NB4 (cell line): ENCODE measurements at regions not wholly inside any gene's neighbourhood (a gene's known extent, or its start where the extent isn't known, plus 50 kb on each side); places are given as distances from the start of the nearest gene placed in this dataset.

ENCODE experiments used
- DNase-seq: peaks from one replicate; pipeline ENCODE4 v3.0.0; 2010; ENCODE audit warnings: low read depth
- H3K4me3 ChIP-seq: one replicate; pipeline ENCODE4 v1.5.1; 2011; ENCODE audit warnings: mild to moderate bottlenecking, low read depth, low read length, moderate library complexity
- CTCF ChIP-seq: IDR thresholded peaks from one replicate; pipeline ENCODE4 v1.5.1; 2012; ENCODE audit warnings: low read depth, low read length
- MAX ChIP-seq: IDR thresholded peaks from 2 replicates; pipeline ENCODE4 v1.6.1; 2011; ENCODE audit warnings: low read depth, low read length
- MYC ChIP-seq: IDR thresholded peaks from 2 replicates; pipeline ENCODE4 v1.6.1; 2011; ENCODE audit warnings: low read depth, low read length
- POLR2A ChIP-seq: IDR thresholded peaks from 2 replicates; pipeline ENCODE4 v1.6.1; 2011; ENCODE audit warnings: mild to moderate bottlenecking; ENCODE audit not compliant: insufficient read length; ENCODE audit errors: extremely low read depth

GRCh38 chr2:182639971-182640370, 76.1 kb upstream of the DNAJC10 start:
- TF ChIP-seq POLR2A (no peak), MAX (no peak)
- no peak for DNase-seq
- no peak overlapping the region for H3K4me3 ChIP-seq

GRCh38 chr2:182642328-182642727, 73.7 kb upstream of the DNAJC10 start:
- peak; percentile 58 for DNase-seq
- no peak overlapping the region for H3K4me3 ChIP-seq
- TF ChIP-seq POLR2A (no peak), MAX (no peak), MYC (no peak), CTCF (no peak)

DNA sequence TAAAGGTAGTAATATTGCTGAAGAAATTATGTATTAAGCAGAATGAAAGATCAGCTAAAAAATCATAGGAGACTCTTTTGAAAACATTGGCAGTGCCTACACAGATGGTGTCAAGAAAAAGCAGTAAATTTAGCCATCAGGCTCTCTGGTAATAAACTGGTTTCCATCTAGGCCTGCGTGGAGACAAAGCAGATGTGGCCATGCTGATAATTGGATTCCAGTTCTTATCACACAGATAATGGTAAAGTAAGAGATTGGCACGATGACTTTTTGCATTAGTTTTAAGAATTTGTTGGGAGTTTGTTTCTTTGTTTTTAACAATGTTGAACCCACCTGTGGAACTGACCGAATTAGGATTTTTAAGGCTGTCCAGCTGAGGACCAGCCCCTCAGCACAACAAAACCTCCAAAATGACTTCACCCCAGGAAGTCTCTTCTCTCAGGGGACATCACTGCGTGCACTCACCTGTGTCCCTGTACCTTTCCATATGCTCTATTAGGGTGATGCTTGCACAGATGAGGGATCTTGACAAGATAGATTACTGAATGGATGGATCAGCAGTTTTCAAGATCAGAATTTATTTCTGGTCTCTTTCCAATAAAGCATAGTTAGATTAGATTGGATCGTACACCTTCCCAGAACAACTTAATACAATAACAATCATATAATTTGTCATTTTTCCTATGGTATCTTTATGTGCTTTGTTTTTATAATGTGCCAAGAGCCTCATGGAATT, 69.1 kb upstream of the DNAJC10 start:
- H3K4me3 ChIP-seq: no peak overlapping the region
- DNase-seq: no peak
- no peak for TF ChIP-seq MYC
- no peak for TF ChIP-seq MAX
- no peak for TF ChIP-seq POLR2A
- no peak for TF ChIP-seq CTCF

DNA sequence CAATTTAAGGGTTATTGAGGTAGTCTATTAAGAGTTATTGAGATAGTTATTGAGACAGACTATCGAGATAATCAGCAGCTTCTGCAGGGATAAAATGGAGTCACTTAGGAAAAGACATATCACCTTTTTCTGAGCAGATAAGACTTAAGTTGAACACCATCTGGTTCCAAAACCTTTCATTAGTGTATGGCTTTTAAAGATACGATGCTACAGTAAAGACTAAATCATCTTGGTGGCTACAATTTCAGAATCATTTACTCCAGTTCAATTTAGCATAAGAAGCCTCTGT, 68.6 kb upstream of the DNAJC10 start:
- no peak overlapping the region for H3K4me3 ChIP-seq
- TF ChIP-seq CTCF (no peak), MYC (no peak), POLR2A (no peak), MAX (no peak)
- no peak for DNase-seq

- TF ChIP-seq MAX (no peak), CTCF (peak; percentile 43), MYC (no peak)
- peak; percentile 46 for DNase-seq
- no peak overlapping the region for H3K4me3 ChIP-seq
Observed at GRCh38 chr2:182649316-182649715, 66.7 kb upstream of the DNAJC10 start.

DNA sequence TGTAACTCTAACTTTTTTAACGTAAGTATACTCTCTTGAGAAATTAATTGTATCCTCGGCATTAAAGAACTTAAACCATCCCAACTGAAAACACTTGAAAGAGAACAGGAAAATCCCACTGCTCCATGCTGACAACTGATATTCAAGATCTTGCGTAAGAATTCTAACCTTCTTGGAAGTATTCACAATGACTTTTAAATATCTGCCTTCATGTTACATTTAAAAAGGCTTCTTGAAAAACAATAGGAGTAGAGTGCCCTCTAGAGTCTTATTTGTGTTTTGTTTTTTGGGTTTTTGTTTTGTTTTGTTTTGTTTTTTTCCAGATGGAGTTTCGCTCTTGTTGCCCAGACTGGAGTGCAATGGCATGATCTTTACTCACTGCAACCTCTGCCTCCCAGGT, 65.4 kb upstream of the DNAJC10 start:
- DNase-seq: peak; percentile 50
- no peak for TF ChIP-seq POLR2A
- no peak for TF ChIP-seq CTCF
- no peak for TF ChIP-seq MYC
- no peak for TF ChIP-seq MAX
- H3K4me3 ChIP-seq: no peak overlapping the region
